ELR (cell line): ENCODE measurements at regions not wholly inside any gene's neighbourhood (a gene's known extent, or its start where the extent isn't known, plus 50 kb on each side); places are given as distances from the start of the nearest gene placed in this dataset.
"Not testable (repeated sequence)": the region's sequence is repeated elsewhere in the genome, so short reads cannot be mapped to it uniquely, and the experiment has no call there.

ENCODE experiments used
- DNase-seq: peaks from one replicate; pipeline ENCODE4 v3.0.0-alpha.2; 2015; ENCODE audit warnings: low read depth

DNA sequence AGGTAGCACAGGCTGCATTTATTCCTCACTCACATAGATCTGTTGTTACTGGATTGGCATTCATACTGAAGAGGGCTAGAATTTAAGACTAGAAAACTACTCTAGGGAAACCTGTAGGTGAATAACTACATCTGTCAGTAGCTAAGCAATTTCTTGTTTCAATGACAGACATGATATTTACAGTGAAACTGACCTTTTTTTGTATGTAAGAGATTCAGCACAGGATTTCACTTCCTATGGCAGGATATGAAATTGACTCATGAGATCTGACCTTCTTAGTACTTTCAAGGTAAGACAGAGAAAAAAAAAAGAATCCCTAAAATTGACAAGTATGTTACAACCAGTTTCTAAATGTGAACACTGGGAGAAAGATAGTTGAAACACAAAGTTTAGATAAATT lies 189.8 kb upstream of the SLC16A7 start:
- DNase-seq: no peak

DNA sequence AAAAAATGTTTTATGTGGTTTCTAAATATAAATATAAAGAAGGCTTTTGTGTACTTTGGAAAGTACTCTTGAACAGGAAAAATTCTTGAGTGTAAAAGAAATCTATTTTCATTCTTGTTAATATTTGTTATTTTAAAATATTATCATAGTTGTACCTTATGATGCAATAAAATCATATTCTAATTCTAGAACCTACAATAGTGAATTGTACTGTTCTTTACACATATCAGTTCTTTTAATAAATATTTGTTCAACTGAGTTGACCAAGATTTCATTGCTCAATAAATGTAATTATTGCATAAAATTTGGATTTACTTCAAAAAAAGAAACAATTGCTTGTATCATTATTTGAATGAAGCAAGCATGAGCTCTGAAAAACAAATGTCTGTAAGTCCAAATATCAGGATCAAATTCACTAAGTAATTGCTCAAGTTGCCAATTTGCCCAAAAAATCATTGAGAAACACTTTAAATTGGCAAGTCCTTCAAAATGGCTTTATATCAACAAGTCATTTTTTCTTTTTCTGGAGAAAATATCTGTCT lies 191.6 kb upstream of the SLC16A7 start:
- DNase-seq: no peak

DNA sequence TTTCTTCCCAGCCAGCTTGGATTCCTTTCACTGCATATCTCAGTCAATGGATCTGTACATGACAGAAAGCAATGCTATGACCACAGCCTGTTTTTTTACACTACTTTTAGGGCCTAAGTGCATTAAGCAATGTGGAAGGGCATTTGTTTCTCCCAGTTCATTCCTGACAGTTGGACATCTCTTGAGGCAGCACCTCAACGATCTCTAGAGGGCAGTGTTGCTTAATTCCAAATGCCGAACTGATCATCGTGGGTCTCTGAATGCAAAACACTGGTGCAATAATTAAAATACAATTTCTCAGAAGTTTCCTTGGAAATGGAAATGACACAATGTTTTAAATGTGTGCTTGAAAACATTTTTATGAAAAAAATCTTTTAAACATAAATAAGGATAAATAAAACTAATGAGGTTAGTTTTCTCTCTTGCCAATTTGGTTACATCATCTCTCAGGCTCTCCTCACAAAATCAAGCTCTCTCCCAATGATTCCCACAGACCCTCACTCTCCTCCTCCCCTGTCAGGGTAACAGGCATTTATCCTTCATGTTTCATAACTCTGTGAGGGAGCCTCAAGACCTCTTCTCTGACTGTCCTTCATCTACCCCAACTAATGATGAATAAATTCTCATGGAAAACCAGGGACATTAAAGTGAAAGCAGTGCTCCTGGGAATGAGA lies 192.4 kb upstream of the SLC16A7 start:
- peak; percentile 70 for DNase-seq

GRCh38 chr12:59401862-59402261 lies 194.0 kb upstream of the SLC16A7 start:
- DNase-seq: no peak

DNA sequence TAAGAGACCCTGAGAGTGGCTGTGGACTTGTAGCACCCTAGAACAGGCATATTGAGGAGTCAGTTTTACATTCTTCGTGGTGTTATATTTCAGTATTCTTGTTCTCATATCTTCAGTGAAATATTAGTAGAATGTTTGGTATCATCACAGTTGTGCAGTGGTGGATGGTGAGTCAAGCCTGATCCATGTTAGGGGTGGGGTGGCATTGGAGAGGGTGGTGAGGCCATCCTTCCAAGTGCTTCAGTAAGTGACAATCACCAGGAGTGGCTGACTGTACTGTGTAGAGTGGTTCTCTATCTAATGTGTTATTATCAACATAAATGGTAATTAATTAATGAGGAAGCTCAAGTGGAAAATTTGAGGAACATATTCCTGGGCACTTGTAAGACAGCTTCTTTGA lies 197.7 kb upstream of the SLC16A7 start:
- no peak for DNase-seq

DNA sequence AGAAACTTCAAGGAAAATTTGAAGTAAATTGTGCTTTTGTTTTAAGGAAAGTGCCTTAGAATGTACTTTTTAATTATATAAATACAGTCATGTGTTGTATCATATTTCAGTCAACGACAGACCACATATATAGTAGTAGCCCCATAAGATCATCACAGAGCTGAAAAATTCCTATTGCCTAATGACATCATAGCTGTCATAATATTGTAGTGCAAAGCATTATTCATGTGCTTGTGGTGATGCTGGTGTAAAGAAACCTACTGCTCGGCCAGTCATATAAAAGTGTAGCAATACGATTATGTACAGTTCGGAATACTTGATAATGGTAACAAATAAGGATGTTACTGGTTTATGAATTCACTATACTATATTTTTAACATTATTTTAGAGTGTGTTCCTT lies 198.9 kb upstream of the SLC16A7 start:
- no peak for DNase-seq

DNA sequence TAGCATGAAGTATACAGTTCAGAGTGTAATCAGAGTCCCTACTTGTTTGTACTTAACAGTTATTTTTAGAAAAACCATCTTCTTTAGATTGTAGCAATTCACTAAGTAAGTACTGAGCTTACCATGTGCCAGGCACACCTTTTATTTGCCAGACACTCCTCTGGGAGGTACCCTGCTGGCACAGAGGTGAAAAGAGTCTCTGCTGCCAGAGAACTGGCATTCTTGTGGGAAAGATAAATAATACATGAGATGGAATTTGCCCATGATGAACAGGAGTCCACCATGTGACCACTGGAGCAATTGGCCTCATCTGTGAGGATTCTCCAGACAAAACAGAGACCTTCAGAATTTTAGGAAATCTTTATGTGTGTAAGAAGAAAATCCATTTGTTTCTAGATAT lies 199.3 kb upstream of the SLC16A7 start:
- DNase-seq: no peak

DNA sequence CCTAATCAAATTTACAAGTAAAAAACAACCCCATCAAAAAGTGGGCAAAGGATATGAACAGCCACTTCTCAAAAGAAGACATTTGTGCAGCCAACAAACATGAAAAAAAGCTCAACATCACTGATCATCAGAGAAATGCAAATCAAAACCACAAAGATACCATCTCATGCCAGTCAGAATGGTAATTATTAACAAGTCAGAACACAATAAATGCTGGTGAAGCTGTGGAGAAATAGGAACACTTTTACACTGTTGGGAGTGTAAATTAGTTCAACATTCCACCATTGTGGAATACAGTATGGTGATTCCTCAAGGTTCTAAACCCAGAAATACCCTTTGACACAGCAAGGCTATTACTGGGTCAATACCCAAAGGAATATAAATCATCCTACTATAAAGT lies 200.5 kb upstream of the SLC16A7 start:
- DNase-seq: not testable (repeated sequence)

GRCh38 chr12:59393506-59393905 lies 202.3 kb upstream of the SLC16A7 start:
- DNase-seq: no peak

DNA sequence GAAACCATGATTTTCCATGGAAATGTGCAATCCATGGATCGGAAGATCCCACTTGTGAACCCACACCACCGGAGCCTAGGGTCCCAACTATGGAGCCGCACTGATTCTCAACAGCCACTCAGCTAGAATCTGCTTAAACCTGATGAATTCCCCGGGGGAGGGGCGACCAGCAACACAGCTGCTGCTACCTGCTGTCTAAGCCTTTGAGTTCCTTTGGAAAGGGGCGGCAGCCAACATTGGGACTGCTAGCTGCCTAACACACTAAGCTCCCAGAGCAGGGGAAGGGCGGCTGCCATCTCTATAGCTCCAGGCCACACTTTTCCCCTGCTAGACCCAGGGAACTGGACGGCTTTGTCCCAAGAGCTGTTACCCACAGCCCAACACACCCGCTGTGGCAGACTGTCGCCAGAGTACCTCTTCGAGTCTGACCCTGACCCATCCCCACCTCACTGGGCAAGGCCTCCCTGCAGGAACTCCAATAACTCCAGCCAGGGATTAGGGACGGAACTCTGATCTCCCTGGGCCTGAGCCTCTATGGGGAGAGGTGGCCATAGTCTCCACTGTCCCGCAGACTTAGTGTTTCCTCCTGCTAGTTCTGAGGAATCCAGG lies 205.8 kb upstream of the SLC16A7 start:
- no peak for DNase-seq

- no peak for DNase-seq
Observed at GRCh38 chr12:59388694-59389093, 207.1 kb upstream of the SLC16A7 start.

GRCh38 chr12:59388176-59388575 lies 207.7 kb upstream of the SLC16A7 start:
- no peak for DNase-seq

DNA sequence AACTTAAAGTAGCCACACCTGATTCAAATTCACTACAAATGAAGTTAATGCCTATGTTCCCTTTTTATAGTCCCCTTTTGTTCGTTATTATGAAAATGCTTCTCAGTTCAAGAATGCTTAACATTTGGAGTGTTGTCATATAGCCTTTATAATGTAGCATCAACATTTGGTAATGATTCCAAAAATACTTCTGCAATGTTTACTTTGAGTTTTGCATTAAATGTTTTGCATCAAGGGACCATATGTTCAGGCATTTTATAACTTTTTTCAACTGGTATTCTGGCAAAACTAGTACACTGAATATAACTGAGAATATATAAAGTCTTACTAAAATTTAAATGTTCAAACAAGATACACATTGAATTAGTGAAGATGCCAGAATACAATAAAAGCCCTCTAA lies 209.6 kb upstream of the SLC16A7 start:
- DNase-seq: no peak

GRCh38 chr12:59383079-59383822 lies 212.6 kb upstream of the SLC16A7 start:
- DNase-seq: no peak

- no peak for DNase-seq
Observed at GRCh38 chr12:59382282-59383078, 213.3 kb upstream of the SLC16A7 start.

DNA sequence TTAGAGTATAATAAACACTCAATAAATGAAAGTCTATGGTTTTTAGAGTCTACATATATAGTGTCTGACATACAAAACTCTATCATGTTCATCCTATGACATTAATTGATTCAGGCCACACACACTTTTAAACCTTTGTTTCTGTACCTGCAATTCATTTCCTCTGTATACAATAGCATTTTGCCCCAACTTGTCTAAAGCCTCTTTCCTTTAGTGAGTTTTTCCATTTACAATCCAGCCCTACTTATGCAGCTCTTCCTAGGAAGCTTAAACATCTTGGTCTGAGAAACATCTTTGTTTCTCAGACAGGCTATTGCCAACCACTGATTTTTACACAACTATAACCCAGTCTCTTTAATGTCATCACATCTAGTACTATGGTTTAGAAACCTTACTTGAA lies 214.7 kb upstream of the SLC16A7 start:
- no peak for DNase-seq

GRCh38 chr12:59375633-59376032 lies 220.2 kb upstream of the SLC16A7 start:
- DNase-seq: no peak

- no peak for DNase-seq
Observed at GRCh38 chr12:59374783-59375182, 221.0 kb upstream of the SLC16A7 start.

GRCh38 chr12:59372956-59373355 lies 222.9 kb upstream of the SLC16A7 start:
- peak; percentile 3 for DNase-seq

DNA sequence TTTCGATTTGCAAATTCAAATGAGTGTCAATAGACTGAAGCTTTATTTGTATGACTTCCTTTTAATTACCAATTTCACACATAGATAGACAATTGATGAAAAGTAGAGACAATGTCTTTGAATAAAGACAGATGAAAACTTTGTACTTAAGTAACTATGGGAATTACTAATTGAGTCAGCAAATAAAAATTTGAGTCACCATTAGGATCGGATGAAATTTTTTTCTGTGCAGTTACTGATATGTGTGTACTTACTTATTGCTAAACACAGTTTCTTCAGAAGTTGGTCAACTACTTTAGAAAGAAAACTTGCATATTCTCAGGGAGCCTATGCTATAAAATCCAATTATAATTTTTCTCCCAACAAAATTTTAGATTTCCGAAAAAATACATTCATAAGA lies 224.9 kb upstream of the SLC16A7 start:
- DNase-seq: no peak

DNA sequence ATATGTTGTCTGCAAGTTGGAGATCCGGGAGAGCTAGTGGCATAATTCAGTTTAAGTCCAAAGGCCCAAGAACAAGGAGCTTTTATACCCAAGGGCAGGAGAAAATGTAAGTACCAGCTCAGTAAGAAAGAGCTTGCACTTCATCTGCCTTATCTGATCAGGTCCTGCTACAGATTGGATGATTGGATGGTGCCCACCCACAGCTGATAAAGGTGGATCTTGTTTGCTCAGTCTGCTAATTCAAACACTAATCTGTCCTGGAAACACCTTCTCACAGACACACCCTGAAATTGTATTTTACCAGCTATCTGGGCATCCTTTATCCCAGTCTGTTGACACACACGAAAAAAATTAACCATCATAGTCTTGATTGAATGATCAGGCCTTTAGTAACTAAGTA lies 230.7 kb upstream of the SLC16A7 start:
- no peak for DNase-seq

GRCh38 chr12:59357811-59358210 lies 238.0 kb upstream of the SLC16A7 start:
- DNase-seq: no peak
